ENCODE measurements at regions not wholly inside any gene's neighbourhood (a gene's known extent, or its start where the extent isn't known, plus 50 kb on each side); places are given as distances from the start of the nearest gene placed in this dataset.

GRCh38 chr13:75101348-75101747, 380.6 kb downstream of the TBC1D4 start:
- 98% methylated on average over 1 of the region's 1 CpG for WGBS, 2 donors
- no peak overlapping the region for H3K4me3 ChIP-seq (replicated peaks in 1 of 3)
- no peaks in the 10 kb centered on the region for H3K27me3 ChIP-seq
- no peaks in the 10 kb centered on the region for H3K36me3 ChIP-seq
- no peaks in the 10 kb centered on the region for H3K9me3 ChIP-seq
- H3K4me1 ChIP-seq, result no peaks in the 10 kb centered on the region
- no peak overlapping the region for H3K27ac ChIP-seq
- TF ChIP-seq POLR2A (IDR thresholded peaks at IDR 0.05) (no peak), CTCF (IDR thresholded peaks at IDR 0.05) (no peak)
- DNase-seq, result no peak
- intact Hi-C loops (cut with DNase I), result no loop called here

- DNase-seq, result no peak
- no peak overlapping the region for H3K27ac ChIP-seq
- H3K4me3 ChIP-seq (replicated peaks in 1 of 3), result no peak overlapping the region
- no peaks in the 10 kb centered on the region for H3K9me3 ChIP-seq
- WGBS, 2 donors, result 90% methylated on average over 2 of the region's 2 CpGs
- no peaks in the 10 kb centered on the region for H3K27me3 ChIP-seq
- no peaks in the 10 kb centered on the region for H3K36me3 ChIP-seq
- TF ChIP-seq POLR2A (IDR thresholded peaks at IDR 0.05), result no peak
- no peak for TF ChIP-seq CTCF (IDR thresholded peaks at IDR 0.05)
- intact Hi-C loops (cut with DNase I), result no loop called here
- no peaks in the 10 kb centered on the region for H3K4me1 ChIP-seq
Observed at GRCh38 chr13:75092143-75092542, 389.8 kb downstream of the TBC1D4 start.

GRCh38 chr13:75091718-75092117, 390.3 kb downstream of the TBC1D4 start:
- intact Hi-C loops (cut with DNase I), result no loop called here
- Histone ChIP-seq H3K4me3 (replicated peaks in 1 of 3) (no peak overlapping the region), H3K27ac (no peak overlapping the region), H3K9me3 (no peaks in the 10 kb centered on the region), H3K27me3 (no peaks in the 10 kb centered on the region), H3K4me1 (no peaks in the 10 kb centered on the region), H3K36me3 (no peaks in the 10 kb centered on the region)
- TF ChIP-seq POLR2A (IDR thresholded peaks at IDR 0.05), result no peak
- no peak for TF ChIP-seq CTCF (IDR thresholded peaks at IDR 0.05)
- DNase-seq, result no peak
- 61 to 64% methylated on average over 2 of the region's 2 CpGs for WGBS, 2 donors

- H3K27me3 ChIP-seq, result no peaks in the 10 kb centered on the region
- H3K36me3 ChIP-seq, result no peaks in the 10 kb centered on the region
- 76 to 84% methylated on average over 3 of the region's 3 CpGs for whole genome bisulfite sequencing, 2 donors
- TF ChIP-seq POLR2A (IDR thresholded peaks at IDR 0.05) (no peak), CTCF (IDR thresholded peaks at IDR 0.05) (no peak)
- no peaks in the 10 kb centered on the region for H3K4me1 ChIP-seq
- intact Hi-C loops (cut with DNase I), result no loop called here
- no peak for DNase-seq
- no peak overlapping the region for H3K4me3 ChIP-seq (replicated peaks in 1 of 3)
- no peaks in the 10 kb centered on the region for H3K9me3 ChIP-seq
- H3K27ac ChIP-seq, result no peak overlapping the region
Observed at GRCh38 chr13:75090872-75091615, 390.9 kb downstream of the TBC1D4 start.

GRCh38 chr13:75088915-75089314, 393.1 kb downstream of the TBC1D4 start:
- H3K9me3 ChIP-seq, result no peaks in the 10 kb centered on the region
- no peaks in the 10 kb centered on the region for H3K27me3 ChIP-seq
- H3K36me3 ChIP-seq, result no peaks in the 10 kb centered on the region
- intact Hi-C loops (cut with DNase I), result no loop called here
- no peak overlapping the region for H3K27ac ChIP-seq
- no peaks in the 10 kb centered on the region for H3K4me1 ChIP-seq
- 87% methylated on average over 4 of the region's 4 CpGs for whole genome bisulfite sequencing, 2 donors
- no peak for TF ChIP-seq POLR2A (IDR thresholded peaks at IDR 0.05)
- no peak for DNase-seq
- H3K4me3 ChIP-seq (replicated peaks in 1 of 3), result no peak overlapping the region
